Lung (tissue), 11 donors: ENCODE measurements at regions not wholly inside any gene's neighbourhood (a gene's known extent, or its start where the extent isn't known, plus 50 kb on each side); places are given as distances from the start of the nearest gene placed in this dataset.

Experiments used
- ATAC-seq: fragments of 200-7000 bp; cut with Tn5 transposase; one replicate; pipeline ENCODE4 v1.9.1; 2020; ENCODE audit warnings: moderate number of reproducible peaks; ENCODE audit not compliant: insufficient read depth, low FRiP score
- DNase-seq, 3 donors: peaks; one replicate each; pipeline ENCODE4 v3.0.0-alpha.2; 2013 to 2017
- H3K27ac ChIP-seq, 2 donors: one replicate each; pipeline ENCODE4 v1.5.1; 2013; ENCODE audit warnings: mild to moderate bottlenecking in 2 of 2, moderate library complexity in 2 of 2, control low read depth in 1 of 2, inconsistent platforms in 1 of 2, low read depth in 1 of 2, low read length in 1 of 2
- H3K27me3 ChIP-seq, 3 donors: one replicate each; pipeline ENCODE4 v1.5.1; 2013; ENCODE audit warnings: low read length in 2 of 3; ENCODE audit not compliant: control insufficient read depth in 3 of 3, insufficient read depth in 3 of 3
- H3K36me3 ChIP-seq, 4 donors: one replicate each; pipeline ENCODE4 v1.5.1; 2013; ENCODE audit warnings: low read length in 4 of 4, mild to moderate bottlenecking in 1 of 4, moderate library complexity in 1 of 4; ENCODE audit not compliant: control insufficient read depth in 4 of 4, insufficient read depth in 4 of 4
- H3K4me1 ChIP-seq, 5 donors: one replicate each; pipeline ENCODE4 v1.5.1; 2013; ENCODE audit warnings: low read length in 5 of 5, mild to moderate bottlenecking in 2 of 5, moderate library complexity in 1 of 5; ENCODE audit not compliant: control insufficient read depth in 5 of 5, insufficient read depth in 5 of 5
- H3K4me3 ChIP-seq: one replicate; pipeline ENCODE4 v1.5.1; 2013; ENCODE audit warnings: mild to moderate bottlenecking, control low read depth, moderate library complexity
- H3K9ac ChIP-seq, 2 donors: one replicate each; pipeline ENCODE4 v1.5.1; 2013; ENCODE audit warnings: low read length in 2 of 2, control low read depth in 1 of 2; ENCODE audit not compliant: insufficient read depth in 1 of 2
- H3K9me3 ChIP-seq, 4 donors: one replicate each; pipeline ENCODE4 v1.5.1; 2013; ENCODE audit warnings: low read length in 3 of 4, mild to moderate bottlenecking in 1 of 4, moderate library complexity in 1 of 4; ENCODE audit not compliant: control insufficient read depth in 4 of 4, insufficient read depth in 3 of 4
- CTCF ChIP-seq: IDR thresholded peaks from 2 replicates; pipeline ENCODE4 v1.5.1; 2012; ENCODE audit warnings: mild to moderate bottlenecking; ENCODE audit errors: control extremely low read depth, extremely low read depth
- WGBS, 2 donors: extraction: QIAGEN DNeasy Blood & Tissue Kit; methylation state at CpG; one replicate each; pipeline ENCODE4 v1.1.7; 2013; 5-methylcytosine and 5-hydroxymethylcytosine counted together
- donor health status: control.
- donor health status: control.
- donor health status: Bipolar disorder and iron deficiency.
- donor health status: healthy.
- donor health status: DM: yes; HTN: yes; CAD: no.

DNA sequence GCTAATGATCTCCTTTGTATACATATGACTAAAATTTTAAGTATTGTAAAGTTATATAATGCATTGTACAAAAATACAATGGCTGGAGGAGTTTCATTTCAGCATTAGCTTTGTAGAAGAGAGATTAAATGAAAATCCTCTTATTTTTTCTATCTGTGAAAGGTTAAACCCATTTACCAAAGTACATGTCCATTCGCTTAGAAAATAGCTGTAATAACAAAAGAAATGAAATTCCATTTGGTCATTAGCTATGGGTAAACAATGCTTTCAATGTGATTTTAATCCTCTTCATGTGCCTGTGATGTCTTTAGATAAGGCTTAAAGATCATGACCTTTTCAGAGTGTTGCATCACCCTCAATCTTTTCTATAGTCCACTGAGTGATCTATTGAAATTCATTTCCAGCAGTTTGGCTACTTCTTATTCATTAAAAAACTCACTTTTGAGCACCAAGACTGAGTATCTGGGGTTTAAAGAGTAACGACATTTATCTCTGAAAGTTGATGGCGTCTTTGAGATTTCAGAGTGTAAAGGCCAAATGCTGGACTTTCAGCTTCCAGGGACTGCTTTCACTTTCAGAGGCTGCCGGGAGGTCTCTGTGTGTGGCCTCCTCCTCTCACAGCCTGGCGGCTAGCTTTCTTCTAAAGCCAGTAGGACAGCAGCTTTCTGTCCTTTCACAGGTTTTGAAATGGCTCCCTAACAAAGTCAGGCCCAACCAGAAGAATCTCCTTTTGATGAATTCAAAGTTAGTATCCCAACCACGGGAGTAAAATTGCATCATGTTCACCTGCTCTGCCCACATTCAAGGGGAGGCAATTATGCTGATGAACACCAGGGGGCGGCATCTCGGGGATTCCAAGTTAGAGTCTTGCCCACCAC lies 701.4 kb upstream of the COBL start:
- Histone ChIP-seq H3K9ac (no peak overlapping the region), H3K27me3 (no peaks in the 10 kb centered on the region), H3K4me3 (no peak overlapping the region), H3K9me3 (no peaks in the 10 kb centered on the region), H3K36me3 (no peaks in the 10 kb centered on the region), H3K27ac (no peak overlapping the region), H3K4me1 (peaks cover 0 to 13% (median 0%) of the 10 kb centered on the region in 5 donors)
- TF ChIP-seq CTCF, result no peak
- WGBS, 2 donors, result 48% methylated on average over 8 of the region's 8 CpGs
- peak; percentile 80 to 96 (median 92) for DNase-seq
- peak; percentile 60 for ATAC-seq

- Histone ChIP-seq H3K9ac (no peak overlapping the region), H3K9me3 (peaks cover 0 to 2% (median 0%) of the 10 kb centered on the region in 4 donors), H3K27ac (no peak overlapping the region), H3K4me3 (no peak overlapping the region), H3K27me3 (no peaks in the 10 kb centered on the region), H3K36me3 (no peaks in the 10 kb centered on the region), H3K4me1 (peaks cover 0 to 35% (median 15%) of the 10 kb centered on the region in 5 donors)
- WGBS, 2 donors, result 30 to 33% methylated on average over 1 of the region's 1 CpG
- DNase-seq (peak; percentile 82 to 99 (median 98)), ATAC-seq (no peak)
- no peak for TF ChIP-seq CTCF
Observed at GRCh38 chr7:52009181-52009580, 692.6 kb upstream of the COBL start.

DNA sequence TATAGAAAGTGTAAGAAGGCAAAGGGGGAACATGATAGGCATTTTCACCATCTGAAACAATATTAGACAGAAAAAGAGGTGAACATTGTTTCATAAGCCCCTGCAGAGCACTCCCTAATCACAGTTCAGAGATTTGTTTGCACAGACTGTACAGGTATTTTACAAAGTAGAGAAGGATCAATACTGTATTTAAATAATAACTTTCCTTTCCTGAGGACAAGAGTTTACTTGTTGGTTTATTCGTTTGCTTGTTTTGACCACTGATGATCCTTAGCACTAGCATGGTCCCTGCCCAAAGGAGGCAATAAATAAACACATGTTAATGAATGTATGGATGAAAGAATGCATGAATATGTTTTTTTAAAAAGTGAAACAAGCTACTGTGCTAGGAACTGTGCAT lies 690.1 kb upstream of the COBL start:
- ATAC-seq, result no peak
- TF ChIP-seq CTCF, result no peak
- Histone ChIP-seq H3K9me3 (peaks cover 0 to 2% (median 0%) of the 10 kb centered on the region in 4 donors), H3K27me3 (no peaks in the 10 kb centered on the region), H3K36me3 (no peaks in the 10 kb centered on the region), H3K4me1 (peaks cover 0 to 35% (median 15%) of the 10 kb centered on the region in 5 donors), H3K4me3 (no peak overlapping the region), H3K27ac (no peak overlapping the region), H3K9ac (no peak overlapping the region)
- no peak for DNase-seq
- 84 to 88% methylated on average over 1 of the region's 1 CpG for WGBS, 2 donors
